ENCODE measurements at regions not wholly inside any gene's neighbourhood (a gene's known extent, or its start where the extent isn't known, plus 50 kb on each side); places are given as distances from the start of the nearest gene placed in this dataset.

GRCh38 chr19:57047743-57048142 lies 72.0 kb upstream of the USP29 start:
- no peak overlapping the region for H3K4me3 ChIP-seq (ENCODE audit: low read depth, low read length)
- TF ChIP-seq POLR2A (IDR thresholded peaks at IDR 0.05; ENCODE audit: extremely low read depth, insufficient read length): no peak
- no peak for TF ChIP-seq CTCF (IDR thresholded peaks at IDR 0.05; ENCODE audit: low read depth, low read length)
- TF ChIP-seq MYC (IDR thresholded peaks at IDR 0.05; ENCODE audit: low read depth, low read length): no peak
- no peak for TF ChIP-seq MAX (IDR thresholded peaks at IDR 0.05; ENCODE audit: low read depth, low read length)
- DNase-seq (ENCODE audit: low read depth): no peak

GRCh38 chr19:57050863-57051262 lies 68.9 kb upstream of the USP29 start:
- DNase-seq (ENCODE audit: low read depth): no peak
- TF ChIP-seq MYC (IDR thresholded peaks at IDR 0.05; ENCODE audit: low read depth, low read length) (no peak), MAX (IDR thresholded peaks at IDR 0.05; ENCODE audit: low read depth, low read length) (no peak), CTCF (IDR thresholded peaks at IDR 0.05; ENCODE audit: low read depth, low read length) (no peak), POLR2A (IDR thresholded peaks at IDR 0.05; ENCODE audit: extremely low read depth, insufficient read length) (no peak)
- H3K4me3 ChIP-seq (ENCODE audit: low read depth, low read length): no peak overlapping the region

- TF ChIP-seq CTCF (IDR thresholded peaks at IDR 0.05; ENCODE audit: low read depth, low read length) (no peak), POLR2A (IDR thresholded peaks at IDR 0.05; ENCODE audit: extremely low read depth, insufficient read length) (no peak), MAX (IDR thresholded peaks at IDR 0.05; ENCODE audit: low read depth, low read length) (no peak), MYC (IDR thresholded peaks at IDR 0.05; ENCODE audit: low read depth, low read length) (no peak)
- no peak overlapping the region for H3K4me3 ChIP-seq (ENCODE audit: low read depth, low read length)
- no peak for DNase-seq (ENCODE audit: low read depth)
These were observed 67.7 kb upstream of the USP29 start for GRCh38 chr19:57052081-57052480.

- TF ChIP-seq POLR2A (IDR thresholded peaks at IDR 0.05; ENCODE audit: extremely low read depth, insufficient read length) (no peak), CTCF (IDR thresholded peaks at IDR 0.05; ENCODE audit: low read depth, low read length) (no peak), MYC (IDR thresholded peaks at IDR 0.05; ENCODE audit: low read depth, low read length) (no peak), MAX (IDR thresholded peaks at IDR 0.05; ENCODE audit: low read depth, low read length) (no peak)
- DNase-seq (ENCODE audit: low read depth): no peak
These were observed 66.4 kb upstream of the USP29 start for GRCh38 chr19:57053401-57053800.

GRCh38 chr19:57055956-57056355 lies 63.8 kb upstream of the USP29 start:
- no peak overlapping the region for H3K4me3 ChIP-seq (ENCODE audit: low read depth, low read length)
- no peak for TF ChIP-seq MYC (IDR thresholded peaks at IDR 0.05; ENCODE audit: low read depth, low read length)
- no peak for TF ChIP-seq POLR2A (IDR thresholded peaks at IDR 0.05; ENCODE audit: extremely low read depth, insufficient read length)
- no peak for TF ChIP-seq CTCF (IDR thresholded peaks at IDR 0.05; ENCODE audit: low read depth, low read length)
- no peak for TF ChIP-seq MAX (IDR thresholded peaks at IDR 0.05; ENCODE audit: low read depth, low read length)
- DNase-seq (ENCODE audit: low read depth): no peak

More at GRCh38 chr19:57053401-57053800, 66.4 kb upstream of the USP29 start:
- H3K4me3 ChIP-seq (ENCODE audit: low read depth, low read length): no peak overlapping the region
